Activated naive CD4-positive, alpha-beta T cell treated with anti-CD3 and anti-CD28 coated beads for 36 hours (primary cell): ENCODE measurements at regions not wholly inside any gene's neighbourhood (a gene's known extent, or its start where the extent isn't known, plus 50 kb on each side); places are given as distances from the start of the nearest gene placed in this dataset.
"Not testable (repeated sequence)": the region's sequence is repeated elsewhere in the genome, so short reads cannot be mapped to it uniquely, and the experiment has no call there.

Source experiments
- CTCF ChIA-PET: fragments of 350-600 bp; sonication (Branson Sonifier 250); formaldehyde crosslinking; loops from one replicate; lab custom pipeline; 2021; ENCODE audit warnings: antibody characterized with exemption; lab: Charles Lee
- DNase-seq: peaks from one replicate; pipeline ENCODE4 v3.0.0-alpha.2; 2020
- H3K27ac Mint-ChIP-seq: one replicate; pipeline ENCODE4 v1.8.0; 2021; ENCODE audit warnings: mild to moderate bottlenecking, mixed read lengths
- H3K27me3 Mint-ChIP-seq: one replicate; pipeline ENCODE4 v1.8.0; 2021; ENCODE audit warnings: low read depth, mixed read lengths
- H3K36me3 Mint-ChIP-seq: one replicate; pipeline ENCODE4 v1.8.0; 2021; ENCODE audit warnings: low read depth, mixed read lengths
- H3K4me1 Mint-ChIP-seq: one replicate; pipeline ENCODE4 v1.8.0; 2021; ENCODE audit warnings: low read depth, mixed read lengths
- H3K4me3 Mint-ChIP-seq: one replicate; pipeline ENCODE4 v1.8.0; 2021; ENCODE audit warnings: mild to moderate bottlenecking, moderate library complexity, mixed read lengths
- H3K9me3 Mint-ChIP-seq: one replicate; pipeline ENCODE4 v1.8.0; 2021; ENCODE audit warnings: mixed read lengths
- intact Hi-C: fragments of 100-400 bp; cut with micrococcal nuclease; formaldehyde crosslinking; loops from one replicate; pipeline ENCODE4 v1.15.1; 2023

GRCh38 chr6:145570336-145570735, 165.0 kb downstream of the EPM2A start:
- intact Hi-C loops, DNase-seq, H3K4me1 Mint-ChIP-seq, H3K36me3 Mint-ChIP-seq, CTCF ChIA-PET, H3K4me3 Mint-ChIP-seq, H3K27me3 Mint-ChIP-seq, H3K27ac Mint-ChIP-seq: not testable (repeated sequence)
- H3K9me3 Mint-ChIP-seq, result peaks cover 13% of the 10 kb centered on the region

- CTCF ChIA-PET, H3K27ac Mint-ChIP-seq, DNase-seq, H3K36me3 Mint-ChIP-seq, H3K27me3 Mint-ChIP-seq, intact Hi-C loops, H3K4me1 Mint-ChIP-seq, H3K4me3 Mint-ChIP-seq: not testable (repeated sequence)
- H3K9me3 Mint-ChIP-seq, result peaks cover 34% of the 10 kb centered on the region
Observed at GRCh38 chr6:145574269-145574668, 161.1 kb downstream of the EPM2A start.
